GM19438 (cell line): ENCODE measurements at regions not wholly inside any gene's neighbourhood (a gene's known extent, or its start where the extent isn't known, plus 50 kb on each side); places are given as distances from the start of the nearest gene placed in this dataset.
"Not testable (repeated sequence)": the region's sequence is repeated elsewhere in the genome, so short reads cannot be mapped to it uniquely, and the experiment has no call there.

ENCODE experiments used
- ATAC-seq: cut with Tn5 transposase; IDR thresholded peaks from one replicate; pipeline ENCODE4 v1.9.1; 2021; ENCODE audit warnings: low read depth; ENCODE audit not compliant: unreplicated experiment

DNA sequence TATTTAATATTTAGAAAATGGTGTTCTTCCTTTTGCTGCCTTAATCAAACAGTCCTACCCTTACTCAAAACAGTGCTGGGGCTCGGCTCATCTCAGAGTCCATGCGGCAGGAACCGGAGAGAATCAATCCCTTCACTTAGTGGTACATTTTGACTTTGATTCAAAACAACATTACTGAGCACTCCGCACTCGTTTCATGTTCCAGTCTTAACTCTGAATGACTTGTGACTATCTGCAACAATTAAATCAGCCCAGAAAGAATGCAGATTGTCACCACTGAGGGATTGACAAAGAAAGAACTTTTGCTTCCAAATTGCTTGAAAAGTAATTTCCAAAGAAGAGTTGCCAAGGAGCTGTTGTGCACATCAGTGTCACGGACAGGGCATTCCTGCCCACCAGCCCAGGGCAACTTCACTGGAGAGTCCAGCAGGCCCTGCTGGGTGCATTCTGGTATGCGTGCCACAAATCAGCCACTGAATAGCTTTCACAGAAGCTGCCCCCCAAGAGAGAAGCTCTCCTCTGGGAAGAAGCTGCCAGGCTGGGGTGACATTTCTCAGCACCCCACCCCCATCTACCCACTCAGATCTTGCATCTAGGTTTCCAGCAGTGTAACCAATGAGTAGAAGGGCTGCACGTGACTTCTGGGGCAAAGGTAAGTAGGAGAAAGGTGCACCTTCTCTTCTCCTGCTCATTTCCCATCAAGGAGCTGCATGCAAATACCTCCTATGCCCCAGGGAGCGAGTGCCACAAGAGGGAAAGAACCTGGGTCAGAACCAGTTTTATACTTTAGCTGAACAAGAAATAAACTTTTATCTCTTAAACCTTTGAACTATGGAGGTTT lies 84.6 kb upstream of the ATP8B1 start:
- no peak for ATAC-seq

DNA sequence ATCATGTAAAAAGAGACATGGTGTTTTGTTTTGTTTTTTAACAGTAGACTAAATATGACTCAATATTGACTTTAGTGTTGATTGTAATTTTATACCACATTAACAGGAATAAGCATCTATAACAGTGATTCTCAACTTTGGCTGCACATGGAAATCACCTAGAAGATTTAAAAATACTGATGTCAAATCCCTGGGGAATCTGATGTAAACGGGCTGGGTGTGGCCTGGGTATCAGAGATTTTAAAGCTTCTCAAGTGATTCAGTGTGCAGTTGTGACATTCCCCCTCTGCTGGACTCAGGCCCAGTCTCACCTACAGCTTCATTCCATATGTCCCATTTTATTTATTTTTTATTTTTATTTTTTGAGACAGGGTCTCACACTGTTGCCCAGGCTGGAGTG lies 82.8 kb upstream of the ATP8B1 start:
- ATAC-seq: no peak

DNA sequence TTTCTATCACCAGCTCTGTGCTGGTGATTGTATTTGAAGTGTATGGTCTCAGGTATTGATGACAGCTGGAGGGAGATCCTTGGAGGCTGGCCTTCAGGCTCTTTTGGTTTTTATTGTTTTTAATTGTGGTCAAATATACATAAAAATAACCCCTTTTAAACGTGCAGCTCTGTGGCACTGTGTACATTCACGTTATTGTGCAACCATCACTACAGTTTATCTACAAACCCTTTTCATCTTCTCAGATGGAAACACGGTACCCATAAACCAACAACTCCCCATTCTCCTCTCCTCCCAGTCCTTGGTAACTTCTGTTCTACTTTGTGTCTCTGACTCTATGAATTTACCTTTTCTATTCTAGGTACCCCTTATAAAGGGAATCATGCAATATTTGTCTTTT lies 79.3 kb upstream of the ATP8B1 start:
- no peak for ATAC-seq

DNA sequence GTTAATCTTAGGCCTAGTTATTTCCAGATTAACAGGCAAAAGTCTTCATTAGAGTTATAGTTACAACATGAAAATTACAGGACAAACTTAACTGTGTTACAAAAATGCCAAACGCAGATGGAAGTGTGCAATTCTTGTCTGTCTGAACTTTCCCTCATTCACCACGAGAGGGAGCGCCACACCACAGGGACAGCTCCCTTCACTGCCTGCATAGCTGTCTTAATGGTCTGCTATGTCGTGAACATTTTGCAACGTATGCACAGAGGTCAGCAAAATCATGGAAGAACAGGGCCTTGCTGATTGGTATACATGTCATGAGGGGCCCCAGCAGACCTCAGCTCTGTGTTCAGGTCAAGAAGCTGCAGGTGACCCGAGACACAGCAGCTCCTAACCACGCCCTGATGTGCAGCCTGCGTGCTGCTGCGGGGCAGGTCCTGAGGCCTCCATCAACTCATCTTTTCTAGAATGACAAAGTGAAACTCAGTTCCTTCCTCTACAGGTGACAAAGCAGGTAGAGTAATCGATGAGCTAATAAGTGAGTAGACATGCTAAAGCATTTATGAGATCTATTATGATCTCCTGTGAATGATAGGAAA lies 78.8 kb upstream of the ATP8B1 start:
- no peak for ATAC-seq

DNA sequence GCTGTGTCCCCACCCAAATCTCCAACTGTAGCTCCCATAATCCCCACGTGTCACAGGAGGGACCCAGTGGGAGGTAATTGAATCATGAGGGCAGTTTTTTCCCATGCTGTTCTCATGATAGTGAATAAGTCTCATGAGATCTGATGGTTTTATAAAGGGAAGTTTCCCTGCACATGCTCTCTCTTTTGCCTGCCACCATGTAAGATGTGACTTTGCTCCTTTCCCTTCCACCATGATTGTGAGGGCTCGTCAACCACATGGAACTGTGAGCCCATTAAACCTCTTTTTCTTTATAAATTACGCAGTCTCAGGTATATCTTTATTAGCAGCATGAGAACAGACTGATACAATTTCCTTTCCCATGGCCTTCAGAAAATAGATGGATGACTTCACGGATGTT lies 76.8 kb upstream of the ATP8B1 start:
- ATAC-seq: not testable (repeated sequence)

DNA sequence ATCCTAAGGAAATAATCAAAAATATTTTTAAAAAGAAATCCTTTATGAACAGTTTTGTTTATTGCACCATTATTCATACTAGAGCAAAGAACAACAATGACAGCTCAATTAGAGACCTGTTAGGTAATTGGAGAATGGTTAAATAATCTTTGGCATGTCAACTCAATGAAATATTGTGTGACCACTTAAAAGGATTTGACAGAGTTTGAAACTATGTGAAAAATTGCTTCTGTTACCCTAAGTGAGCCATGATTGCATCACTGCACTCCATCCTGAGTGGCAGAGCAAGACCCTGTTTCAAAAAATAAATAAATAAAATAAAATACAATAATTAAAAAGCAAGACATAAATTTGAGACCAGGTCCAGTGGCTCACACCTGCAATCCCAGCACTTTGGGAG lies 66.1 kb upstream of the ATP8B1 start:
- no peak for ATAC-seq

DNA sequence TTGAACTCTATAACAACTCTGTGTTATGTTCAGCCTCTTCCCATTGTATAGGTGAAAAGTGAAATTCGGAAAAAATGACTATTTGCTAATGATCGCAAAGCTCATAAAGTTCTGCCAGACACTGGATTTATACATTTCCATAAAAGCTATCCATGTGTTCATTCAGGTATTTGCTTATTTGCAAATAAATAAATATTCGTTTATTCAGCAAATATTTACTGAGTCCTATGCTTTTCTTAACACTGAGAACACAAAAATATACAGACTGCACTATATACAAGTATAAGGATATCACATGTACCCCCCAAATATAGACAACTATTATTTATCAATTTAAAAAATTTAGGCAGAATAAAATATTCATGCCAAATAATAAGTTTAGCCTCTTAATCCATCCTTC lies 63.2 kb upstream of the ATP8B1 start:
- no peak for ATAC-seq

DNA sequence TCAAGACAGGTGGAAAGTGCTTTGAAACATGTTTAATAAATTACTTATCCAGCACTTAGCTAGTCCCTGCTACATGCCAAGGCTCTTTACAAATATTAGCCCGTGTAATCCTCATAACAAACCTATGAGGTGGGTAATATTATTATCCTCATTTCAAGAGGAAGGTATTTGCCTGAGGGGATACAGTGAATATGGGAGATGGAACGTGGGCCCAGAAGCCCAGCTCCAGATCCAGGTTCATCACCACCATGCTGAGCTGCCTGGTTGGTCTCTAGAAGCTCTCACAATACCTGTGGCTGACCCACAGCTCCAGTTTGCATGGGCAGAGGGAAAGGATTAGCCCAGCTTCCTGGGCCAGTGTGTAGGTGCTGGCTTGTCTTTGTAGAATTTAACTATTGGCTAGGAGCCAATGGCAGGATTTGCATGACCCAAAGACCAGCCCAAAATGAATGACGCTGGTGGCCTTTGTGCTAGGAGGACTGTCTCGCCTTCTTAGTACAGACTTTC lies 61.6 kb upstream of the ATP8B1 start:
- ATAC-seq: no peak

DNA sequence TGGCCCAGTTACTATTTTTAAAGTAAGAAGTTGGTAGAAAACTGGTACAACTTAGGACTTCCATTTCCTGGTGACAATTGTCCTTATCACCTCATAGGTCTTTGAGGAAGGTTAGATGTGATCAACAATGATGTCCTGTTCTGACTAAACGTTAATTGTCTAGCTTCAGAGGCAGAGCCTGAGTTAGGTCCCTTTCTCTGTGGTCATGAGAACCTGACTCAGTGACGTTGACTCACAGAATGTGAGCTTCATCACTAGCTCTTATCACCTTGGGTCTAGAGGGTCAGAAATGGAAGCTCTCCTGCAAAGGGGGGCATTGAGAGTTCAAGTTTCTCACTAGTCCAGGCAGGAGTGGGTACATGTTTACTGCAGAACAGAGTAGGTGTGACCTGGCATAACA lies 60.6 kb upstream of the ATP8B1 start:
- ATAC-seq: no peak

DNA sequence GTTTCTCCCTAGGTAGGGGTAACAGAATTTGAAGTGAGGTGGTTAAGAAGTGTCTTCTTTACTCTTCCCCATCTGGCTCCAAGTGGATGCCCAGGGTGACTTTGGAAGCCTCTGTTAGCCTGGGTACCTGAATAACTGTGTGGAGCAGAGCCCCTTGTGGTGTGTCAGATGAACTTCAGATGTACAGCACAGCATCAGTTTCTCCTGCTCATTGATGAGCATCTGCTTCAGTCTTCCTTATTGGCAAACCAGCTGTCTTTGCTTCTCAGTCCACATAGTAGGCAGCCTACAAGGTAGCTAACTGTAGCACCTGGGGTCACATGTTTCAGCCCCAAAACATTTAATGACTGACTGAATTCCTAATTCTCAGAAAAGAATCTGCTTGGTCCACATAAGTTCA lies 56.2 kb upstream of the ATP8B1 start:
- no peak for ATAC-seq

DNA sequence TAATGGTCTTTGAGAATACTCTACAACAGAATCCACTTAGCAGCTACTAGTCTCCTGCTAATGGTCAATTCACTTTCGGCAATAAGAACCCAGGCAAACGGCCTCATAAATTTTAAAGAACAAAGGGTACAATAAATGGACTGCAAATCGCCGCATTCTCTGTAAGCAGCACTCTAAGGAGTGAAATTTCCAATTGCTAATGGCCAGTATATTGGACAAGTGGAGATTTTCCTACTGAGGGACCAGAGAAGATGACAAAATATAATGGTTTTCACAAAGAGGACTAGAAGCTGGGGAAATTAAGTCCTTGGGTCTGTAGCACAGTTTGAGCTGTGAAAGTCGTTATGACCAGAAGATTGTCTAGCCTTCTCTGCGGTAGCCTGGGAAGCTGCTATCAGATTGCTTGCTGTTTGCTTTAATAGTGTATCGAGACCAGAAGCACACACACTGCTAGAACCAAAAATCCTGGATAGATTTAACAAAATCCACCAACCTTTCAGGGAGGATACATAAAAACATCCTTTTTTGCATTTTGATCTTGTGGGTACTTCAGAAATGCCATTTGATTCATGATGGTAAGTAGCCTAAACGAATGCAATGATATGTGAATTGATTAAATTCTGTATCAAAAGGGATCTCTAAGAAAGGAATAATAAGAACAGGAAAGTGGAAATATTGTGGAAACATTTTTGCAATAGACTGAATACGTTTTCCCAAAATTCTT lies 53.6 kb upstream of the ATP8B1 start:
- no peak for ATAC-seq

DNA sequence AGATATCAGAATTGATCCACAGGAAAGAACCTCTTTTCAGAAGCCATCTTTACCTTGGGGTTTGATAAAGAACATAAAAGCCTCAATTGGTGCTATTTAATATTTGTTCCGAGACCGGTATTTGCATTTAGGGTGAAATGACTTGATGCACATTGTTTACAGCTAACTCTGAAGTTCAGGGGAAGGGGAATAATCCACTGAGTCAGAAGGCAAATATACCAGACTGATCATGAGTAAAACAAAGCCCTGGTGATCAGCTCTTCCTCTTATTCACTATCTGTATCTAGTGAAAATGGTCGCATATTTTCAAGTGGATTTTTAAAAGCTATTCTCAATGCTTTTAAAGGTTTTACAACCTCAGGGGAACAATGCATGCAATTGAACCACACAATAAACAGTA lies 53.0 kb upstream of the ATP8B1 start:
- no peak for ATAC-seq

DNA sequence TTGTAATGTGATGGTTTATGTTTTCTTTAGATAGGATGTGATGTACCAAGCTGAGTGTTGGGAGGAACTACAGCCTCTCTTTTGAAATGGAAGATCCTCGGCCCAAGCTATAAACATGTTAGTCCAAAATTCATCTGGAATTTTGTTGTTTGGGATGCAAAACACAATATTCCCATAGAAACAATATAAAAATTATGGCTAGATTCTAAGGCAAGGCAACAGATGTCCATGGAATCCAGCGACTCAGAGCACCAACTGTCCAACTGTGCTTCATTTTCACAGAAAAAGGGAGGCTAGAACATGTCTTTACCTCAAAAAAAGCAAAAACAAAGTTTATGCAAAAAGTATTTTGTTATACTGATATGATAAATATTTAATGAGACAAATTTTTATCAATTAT lies 52.4 kb upstream of the ATP8B1 start:
- no peak for ATAC-seq

DNA sequence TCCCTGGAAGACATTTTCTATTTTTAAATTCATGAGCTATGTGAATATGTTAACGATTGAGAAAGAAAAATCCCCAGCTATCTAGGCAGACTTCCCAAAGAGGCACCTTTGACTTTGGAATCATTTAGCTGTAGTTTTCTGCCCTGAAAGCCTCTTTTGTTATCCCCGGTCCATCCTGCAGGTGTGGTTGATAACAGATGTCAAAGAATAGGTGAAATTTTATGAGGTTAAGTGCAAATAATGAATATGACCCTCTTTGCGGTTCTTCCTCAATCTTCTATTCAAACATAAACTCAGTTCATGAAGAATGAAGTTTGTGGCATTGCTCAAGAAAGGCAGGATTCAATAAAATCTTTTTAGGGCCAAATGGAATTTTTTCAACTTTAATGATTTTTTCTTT lies 51.6 kb upstream of the ATP8B1 start:
- ATAC-seq: no peak

DNA sequence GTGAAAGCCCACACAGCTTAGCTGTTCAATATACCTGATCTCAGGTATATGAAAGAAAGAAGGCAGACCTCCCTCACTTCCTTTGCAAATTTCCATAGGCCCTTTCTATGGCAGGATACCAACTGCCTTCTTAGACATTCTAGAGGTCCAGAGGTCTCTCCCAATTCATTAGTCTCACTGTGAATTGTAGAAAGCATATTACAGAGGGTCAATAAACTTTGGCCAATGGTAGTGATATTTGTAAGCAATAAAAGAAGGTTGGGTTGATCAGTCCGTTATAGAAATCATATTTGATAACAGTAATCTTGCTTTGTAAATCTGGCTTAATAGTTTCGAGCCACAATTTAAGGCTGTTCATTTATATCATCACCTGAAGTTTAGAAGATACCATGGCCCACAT lies 50.7 kb upstream of the ATP8B1 start:
- ATAC-seq: no peak

DNA sequence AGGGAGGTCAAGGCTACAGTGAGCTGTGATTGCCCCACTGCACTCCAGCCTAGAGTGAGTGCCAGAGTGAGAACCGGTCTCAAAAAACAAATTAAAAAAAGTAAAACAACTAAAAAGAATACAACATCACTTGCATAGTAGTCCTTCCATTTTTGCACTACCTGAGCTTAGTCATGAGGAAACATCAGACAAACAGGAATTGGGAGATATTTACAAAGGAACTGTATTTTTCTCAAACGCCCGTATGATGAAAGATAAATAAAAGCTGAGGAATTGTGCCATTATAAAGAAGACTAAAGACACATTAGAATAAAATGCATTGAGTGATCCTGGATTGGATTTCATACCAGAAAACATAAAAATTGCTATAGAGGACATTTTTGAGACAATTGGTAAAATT lies 50.0 kb upstream of the ATP8B1 start:
- ATAC-seq: no peak
